Keratinocyte (primary cell): ENCODE measurements at regions not wholly inside any gene's neighbourhood (a gene's known extent, or its start where the extent isn't known, plus 50 kb on each side); places are given as distances from the start of the nearest gene placed in this dataset.

Experiments
- CTCF ChIP-seq, 3 experiments: IDR thresholded peaks in 1 of 3; conservative IDR thresholded peaks in 1 of 3; optimal IDR thresholded peaks in 1 of 3; 2 replicates in 2 of 3; 3 replicates in 1 of 3; pipeline versions ENCODE3 to v1.5.1; 2011; ENCODE audit warnings: low read length in 3 of 3, mild to moderate bottlenecking in 3 of 3, moderate library complexity in 2 of 3, control low read depth in 1 of 3, inconsistent platforms in 1 of 3; ENCODE audit not compliant: insufficient read depth in 2 of 3; ENCODE audit errors: extremely low read depth in 1 of 3
- EZH2 ChIP-seq: IDR thresholded peaks from one replicate; pipeline ENCODE4 v1.6.1; 2012; ENCODE audit warnings: inconsistent platforms, mild to moderate bottlenecking, low read length, moderate library complexity

GRCh38 chr18:34131006-34131405 is 93.7 kb downstream of the NOL4 start:
- no peak for TF ChIP-seq CTCF (optimal IDR thresholded peaks at IDR 0.05 in 1 of 3, IDR thresholded peaks at IDR 0.05 in 1 of 3, conservative IDR thresholded peaks at IDR 0.05 in 1 of 3; ENCODE audit: extremely low read depth in 1 of 3, insufficient read depth in 2 of 3, low read length in 3 of 3)
- TF ChIP-seq EZH2: no peak
